Gastrocnemius medialis (tissue), 4 donors: ENCODE measurements at regions not wholly inside any gene's neighbourhood (a gene's known extent, or its start where the extent isn't known, plus 50 kb on each side); places are given as distances from the start of the nearest gene placed in this dataset.

Experiments used
- POLR2A ChIP-seq, 2 donors: fragments of 450-650 bp; IDR thresholded peaks; one replicate each; pipeline ENCODE4 v1.6.1; 2017; ENCODE audit warnings: antibody characterized with exemption in 2 of 2, mild to moderate bottlenecking in 2 of 2, moderate library complexity in 2 of 2
- TF ChIP-seq, protein P1 (sequence below), 5 experiments: fragments of 450-650 bp in 3 of 5; fragments of 200-600 bp in 2 of 5; sonication (generic) in 2 of 5; IDR thresholded peaks in 4 of 5; conservative IDR thresholded peaks in 1 of 5; 1 replicate in 4 of 5; 2 replicates in 1 of 5; pipeline ENCODE4 v1.5.1; 2016 to 2019; ENCODE audit warnings: antibody characterized with exemption in 5 of 5, mild to moderate bottlenecking in 3 of 5, moderate library complexity in 3 of 5

DNA sequence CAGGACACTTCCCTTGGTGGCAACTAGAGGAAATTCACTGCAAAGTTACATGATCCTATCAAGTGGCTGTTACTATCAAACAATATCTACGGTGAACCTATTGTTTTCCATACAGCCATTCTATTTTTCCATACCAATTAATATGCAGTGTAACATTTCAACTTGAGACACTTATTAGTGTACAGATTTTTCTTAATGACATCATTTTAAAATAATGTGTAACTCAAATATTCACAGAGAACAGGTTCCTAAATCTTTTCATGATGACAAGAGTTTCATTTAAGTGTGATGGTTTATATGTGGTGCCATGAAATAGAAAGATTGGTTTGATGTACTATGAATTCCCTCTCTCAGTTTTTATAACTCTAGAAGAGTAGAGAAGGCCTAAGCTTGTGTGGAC lies 291.2 kb upstream of the SOX5 start:
- TF ChIP-seq, protein P1, sequence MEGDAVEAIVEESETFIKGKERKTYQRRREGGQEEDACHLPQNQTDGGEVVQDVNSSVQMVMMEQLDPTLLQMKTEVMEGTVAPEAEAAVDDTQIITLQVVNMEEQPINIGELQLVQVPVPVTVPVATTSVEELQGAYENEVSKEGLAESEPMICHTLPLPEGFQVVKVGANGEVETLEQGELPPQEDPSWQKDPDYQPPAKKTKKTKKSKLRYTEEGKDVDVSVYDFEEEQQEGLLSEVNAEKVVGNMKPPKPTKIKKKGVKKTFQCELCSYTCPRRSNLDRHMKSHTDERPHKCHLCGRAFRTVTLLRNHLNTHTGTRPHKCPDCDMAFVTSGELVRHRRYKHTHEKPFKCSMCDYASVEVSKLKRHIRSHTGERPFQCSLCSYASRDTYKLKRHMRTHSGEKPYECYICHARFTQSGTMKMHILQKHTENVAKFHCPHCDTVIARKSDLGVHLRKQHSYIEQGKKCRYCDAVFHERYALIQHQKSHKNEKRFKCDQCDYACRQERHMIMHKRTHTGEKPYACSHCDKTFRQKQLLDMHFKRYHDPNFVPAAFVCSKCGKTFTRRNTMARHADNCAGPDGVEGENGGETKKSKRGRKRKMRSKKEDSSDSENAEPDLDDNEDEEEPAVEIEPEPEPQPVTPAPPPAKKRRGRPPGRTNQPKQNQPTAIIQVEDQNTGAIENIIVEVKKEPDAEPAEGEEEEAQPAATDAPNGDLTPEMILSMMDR (IDR thresholded peaks at IDR 0.05 in 4 of 5, conservative IDR thresholded peaks at IDR 0.05 in 1 of 5), result no peak
- no peak for TF ChIP-seq POLR2A (IDR thresholded peaks at IDR 0.05)
